ENCODE measurements at regions not wholly inside any gene's neighbourhood (a gene's known extent, or its start where the extent isn't known, plus 50 kb on each side); places are given as distances from the start of the nearest gene placed in this dataset.
A peak's percentile ranks its signal among the peaks of the same experiment; 100 is the strongest.

GRCh38 chr7:145331076-145331475 is 495.2 kb upstream of the TPK1 start:
- no peak for DNase-seq (ENCODE audit: low spot score)
- 0 out of 2 replicates have a peak, but pooled peaks have one; percentile 30 for TF ChIP-seq CTCF (conservative IDR thresholded peaks at IDR 0.05; ENCODE audit: low read length)
- no peak for TF ChIP-seq EZH2phosphoT487 (IDR thresholded peaks at IDR 0.05; ENCODE audit: borderline replicate concordance, low read depth, low read length)
- CTCF ChIA-PET (ENCODE audit: unreplicated experiment): no interaction called here
- Histone ChIP-seq H3K4me3 (ENCODE audit: low read depth, low read length, poor library complexity, severe bottlenecking) (no peak overlapping the region), H2AFZ (ENCODE audit: low read length) (no peak overlapping the region), H3K9me3 (ENCODE audit: low read length) (0 out of 2 replicates have a peak, but pooled peaks cover 5% of the 10 kb centered on the region), H3K79me2 (ENCODE audit: insufficient read depth, low read depth, low read length) (no peaks in the 10 kb centered on the region), H3K36me3 (ENCODE audit: insufficient read depth, low read length) (no peaks in the 10 kb centered on the region), H3K4me2 (ENCODE audit: low read length) (no peak overlapping the region), H3K27ac (ENCODE audit: low read depth, low read length, poor library complexity, severe bottlenecking) (no peak overlapping the region), H3K4me1 (ENCODE audit: insufficient read depth, low read length, poor library complexity, severe bottlenecking) (no peaks in the 10 kb centered on the region), H4K20me1 (ENCODE audit: insufficient read depth, low read length) (no peaks in the 10 kb centered on the region), H3K9me2 (ENCODE audit: insufficient read depth, low read length) (no peaks in the 10 kb centered on the region)
- no TSS peak for BruUV-seq (replicated peaks)
- intact Hi-C loops (cut with micrococcal nuclease; ENCODE audit: unreplicated experiment): no loop called here
- POLR2A ChIA-PET: no interaction called here

GRCh38 chr7:145327646-145328045 is 491.8 kb upstream of the TPK1 start:
- no peak for TF ChIP-seq CTCF (conservative IDR thresholded peaks at IDR 0.05; ENCODE audit: low read length)
- TF ChIP-seq EZH2phosphoT487 (IDR thresholded peaks at IDR 0.05; ENCODE audit: borderline replicate concordance, low read depth, low read length): no peak
- Histone ChIP-seq H3K27ac (ENCODE audit: low read depth, low read length, poor library complexity, severe bottlenecking) (no peak overlapping the region), H2AFZ (ENCODE audit: low read length) (no peak overlapping the region), H3K79me2 (ENCODE audit: insufficient read depth, low read depth, low read length) (no peaks in the 10 kb centered on the region), H3K4me1 (ENCODE audit: insufficient read depth, low read length, poor library complexity, severe bottlenecking) (no peaks in the 10 kb centered on the region), H3K4me3 (ENCODE audit: low read depth, low read length, poor library complexity, severe bottlenecking) (no peak overlapping the region), H3K9me3 (ENCODE audit: low read length) (no peaks in the 10 kb centered on the region), H3K36me3 (ENCODE audit: insufficient read depth, low read length) (no peaks in the 10 kb centered on the region), H4K20me1 (ENCODE audit: insufficient read depth, low read length) (no peaks in the 10 kb centered on the region), H3K4me2 (ENCODE audit: low read length) (no peak overlapping the region), H3K9me2 (ENCODE audit: insufficient read depth, low read length) (no peaks in the 10 kb centered on the region)
- DNase-seq (ENCODE audit: low spot score): no peak
- no TSS peak for BruUV-seq (replicated peaks)
- ChIA-PET POLR2A (interaction anchor here (0.5 kb wide), 1 partner anchor 315 kb away, joined by 3 read pairs; no protein-coding TSS in a partner anchor), CTCF (ENCODE audit: unreplicated experiment) (no interaction called here)
- intact Hi-C loops (cut with micrococcal nuclease; ENCODE audit: unreplicated experiment): no loop called here

- CTCF ChIA-PET (ENCODE audit: unreplicated experiment): no interaction called here
- POLR2A ChIA-PET: interaction anchor here (1.0 kb wide), 1 partner anchor 39 kb away, joined by 3 read pairs; no protein-coding TSS in a partner anchor
- Histone ChIP-seq H4K20me1 (ENCODE audit: insufficient read depth, low read length) (no peaks in the 10 kb centered on the region), H3K4me3 (ENCODE audit: low read depth, low read length, poor library complexity, severe bottlenecking) (no peak overlapping the region), H3K36me3 (ENCODE audit: insufficient read depth, low read length) (no peaks in the 10 kb centered on the region), H2AFZ (ENCODE audit: low read length) (no peak overlapping the region), H3K4me2 (ENCODE audit: low read length) (no peak overlapping the region), H3K27ac (ENCODE audit: low read depth, low read length, poor library complexity, severe bottlenecking) (no peak overlapping the region), H3K79me2 (ENCODE audit: insufficient read depth, low read depth, low read length) (no peaks in the 10 kb centered on the region), H3K9me3 (ENCODE audit: low read length) (no peaks in the 10 kb centered on the region), H3K9me2 (ENCODE audit: insufficient read depth, low read length) (no peaks in the 10 kb centered on the region), H3K4me1 (ENCODE audit: insufficient read depth, low read length, poor library complexity, severe bottlenecking) (no peaks in the 10 kb centered on the region)
- intact Hi-C loops (cut with micrococcal nuclease; ENCODE audit: unreplicated experiment): no loop called here
- no TSS peak for BruUV-seq (replicated peaks)
- no peak for DNase-seq (ENCODE audit: low spot score)
- TF ChIP-seq CTCF (conservative IDR thresholded peaks at IDR 0.05; ENCODE audit: low read length) (no peak), EZH2phosphoT487 (IDR thresholded peaks at IDR 0.05; ENCODE audit: borderline replicate concordance, low read depth, low read length) (no peak)
These were observed 488.2 kb upstream of the TPK1 start for GRCh38 chr7:145324081-145324480.

Measured in OCI-LY7 (cell line).